ENCODE measurements at regions not wholly inside any gene's neighbourhood (a gene's known extent, or its start where the extent isn't known, plus 50 kb on each side); places are given as distances from the start of the nearest gene placed in this dataset.

DNA sequence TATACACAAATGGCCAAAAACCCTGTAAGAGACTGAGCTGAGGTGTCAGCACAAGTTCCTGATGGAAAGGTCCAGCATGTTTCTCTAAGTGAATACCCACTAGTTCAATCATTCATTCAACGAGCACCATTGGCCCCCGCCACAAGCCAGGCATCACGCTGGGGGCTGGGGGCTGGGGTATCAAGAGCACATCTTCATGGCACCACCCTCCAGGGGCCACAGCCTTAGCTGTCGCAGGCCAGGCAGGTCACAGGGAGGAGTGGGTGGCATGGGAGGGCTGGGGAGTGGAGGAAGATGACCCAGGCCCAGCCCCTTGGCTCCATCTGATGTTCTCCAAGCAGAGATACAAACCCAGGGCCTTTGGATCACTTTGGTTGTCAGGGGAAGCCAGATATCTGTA, 97.9 kb downstream of the ACKR3 start:
- no peak overlapping the region for H3K27ac ChIP-seq (ENCODE audit: low read depth, low read length)
- WGBS, 3 donors: 89 to 92% (median 91%) methylated on average over 4 of the region's 4 CpGs

DNA sequence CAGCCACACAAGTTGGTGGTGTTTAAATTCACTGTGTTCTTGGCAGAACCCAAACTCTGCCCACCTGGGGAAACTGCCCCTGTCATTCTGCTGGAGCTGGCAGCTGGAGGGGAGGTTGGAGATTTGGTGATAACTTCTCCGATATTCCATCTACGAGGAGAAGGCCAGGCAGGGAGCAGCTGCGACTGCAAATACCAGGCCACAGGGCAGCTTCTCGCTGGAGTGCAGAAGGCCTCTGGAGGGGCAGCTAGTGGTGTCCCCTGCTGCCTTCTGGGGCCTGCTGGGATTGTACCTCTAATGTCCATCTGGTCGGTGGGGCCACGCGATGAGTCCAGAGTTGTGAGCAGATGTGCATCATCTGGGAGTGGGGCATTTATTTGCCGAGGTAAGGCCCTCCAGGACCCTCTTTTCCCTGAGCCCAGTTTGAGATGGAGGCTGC, 98.9 kb downstream of the ACKR3 start:
- 88 to 97% (median 91%) methylated on average over 8 of the region's 8 CpGs for WGBS, 3 donors
- H3K27ac ChIP-seq (ENCODE audit: low read depth, low read length): no peak overlapping the region

DNA sequence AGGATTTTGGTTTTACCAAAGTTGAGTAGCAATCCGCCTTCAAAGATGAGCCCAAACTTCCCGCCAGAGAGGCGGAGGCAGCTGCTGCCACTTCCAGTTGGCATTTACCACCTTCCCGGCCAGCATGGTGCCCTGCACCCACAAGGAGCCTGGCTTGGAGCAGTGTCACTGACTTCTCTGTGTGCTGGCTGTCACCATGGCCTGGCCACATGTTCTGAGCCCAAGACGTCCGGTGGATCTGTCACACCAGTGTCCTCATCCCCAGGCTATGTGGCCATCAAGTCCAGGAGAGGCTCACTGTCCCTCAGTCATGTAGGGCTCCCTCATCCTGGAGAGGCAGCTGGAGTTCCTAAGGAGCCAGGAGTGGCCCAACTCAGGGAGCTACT, 100.6 kb downstream of the ACKR3 start:
- H3K27ac ChIP-seq (ENCODE audit: low read depth, low read length): no peak overlapping the region
- 88 to 99% (median 95%) methylated on average over 6 of the region's 6 CpGs for WGBS, 3 donors

DNA sequence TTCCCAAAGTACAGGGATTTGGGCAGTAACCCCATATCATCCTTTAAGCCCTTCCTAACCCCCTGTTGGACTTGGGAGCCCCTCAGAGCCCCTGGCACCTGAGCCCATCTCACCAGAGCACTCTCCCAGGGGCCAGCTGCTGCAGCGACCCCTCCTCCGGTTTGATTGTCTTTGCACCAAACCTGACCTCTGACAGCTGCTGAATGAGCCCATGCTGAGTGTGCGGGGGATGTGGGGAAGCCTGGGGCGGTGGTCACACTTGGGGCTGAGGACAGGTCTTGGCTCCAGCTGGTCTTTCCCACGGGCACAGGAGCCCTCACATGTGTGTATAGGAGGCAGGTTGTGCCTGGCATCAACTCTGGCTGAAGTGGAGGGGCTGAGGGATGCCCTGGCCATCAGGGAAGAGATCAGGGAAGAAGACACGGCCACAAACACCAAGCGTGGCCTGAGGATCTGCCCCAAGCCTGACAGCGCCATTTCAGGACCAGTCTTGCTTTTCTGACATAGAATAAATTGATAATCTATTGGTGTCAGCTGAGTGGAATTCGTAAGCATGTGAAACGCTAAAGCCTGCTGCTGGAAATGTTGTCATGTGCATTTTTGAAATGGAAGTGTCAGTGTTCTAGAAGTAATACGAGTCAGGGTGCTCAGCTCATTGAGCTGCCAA, 102.4 kb downstream of the ACKR3 start:
- H3K27ac ChIP-seq (ENCODE audit: low read depth, low read length): no peak overlapping the region
- 80 to 95% (median 91%) methylated on average over 11 of the region's 11 CpGs for WGBS, 3 donors

DNA sequence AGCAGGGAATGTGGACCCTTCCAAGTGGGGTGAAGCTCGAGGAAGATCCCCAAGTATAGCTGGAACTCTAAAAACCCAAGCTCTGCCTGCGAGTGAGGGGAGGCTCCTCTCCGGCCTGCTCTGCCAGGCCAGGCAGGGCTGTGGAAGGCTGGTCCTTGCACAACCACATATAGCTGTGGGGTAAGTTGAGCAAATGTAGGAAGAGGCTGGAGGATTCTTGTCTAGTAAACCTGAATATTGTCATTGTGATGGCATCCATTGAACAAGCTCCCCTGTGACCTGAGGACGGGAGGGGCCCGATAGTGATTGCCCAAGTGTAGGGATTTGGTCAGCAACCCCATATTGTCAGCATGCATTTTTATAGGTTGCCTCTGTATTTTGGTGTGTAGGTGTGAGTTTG, 103.0 kb downstream of the ACKR3 start:
- H3K27ac ChIP-seq (ENCODE audit: low read depth, low read length): no peak overlapping the region
- WGBS, 3 donors: 93 to 95% (median 94%) methylated on average over 5 of the region's 5 CpGs

DNA sequence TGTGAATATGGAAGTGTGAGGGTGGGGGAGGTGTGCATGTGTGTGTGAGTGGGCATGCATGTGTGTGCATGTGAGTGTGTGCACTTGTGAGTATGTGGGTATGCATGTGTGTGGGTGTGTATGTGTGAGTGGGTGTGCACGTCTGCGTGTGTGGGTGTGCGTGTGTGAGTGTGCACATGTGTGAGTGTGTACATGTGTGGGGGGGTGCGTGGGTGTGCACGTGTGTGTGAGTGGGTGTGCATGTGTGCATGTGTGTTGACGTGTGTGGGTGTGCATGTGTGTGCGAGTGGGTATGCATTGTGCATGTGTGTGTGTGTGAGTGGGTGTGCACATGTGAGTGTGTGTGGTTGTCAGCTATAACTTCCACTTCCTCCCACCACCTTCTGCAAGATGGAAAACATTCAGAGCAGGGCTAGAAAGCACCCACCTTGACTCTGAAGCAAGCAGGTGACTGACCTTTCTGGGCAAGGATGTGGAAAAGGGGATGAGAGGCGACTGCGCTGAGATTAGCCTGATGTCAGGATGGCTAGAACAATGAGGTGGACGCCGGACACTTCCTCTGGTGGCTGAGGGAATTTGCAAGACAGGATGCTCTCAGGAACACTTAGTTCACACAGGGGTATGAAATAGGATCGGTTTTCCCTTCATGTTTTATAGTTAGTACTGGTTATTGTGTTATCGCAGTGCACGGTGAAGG, 103.6 kb downstream of the ACKR3 start:
- 78 to 87% (median 80%) methylated on average over 14 of the region's 14 CpGs for WGBS, 3 donors
- H3K27ac ChIP-seq (ENCODE audit: low read depth, low read length): no peak overlapping the region

DNA sequence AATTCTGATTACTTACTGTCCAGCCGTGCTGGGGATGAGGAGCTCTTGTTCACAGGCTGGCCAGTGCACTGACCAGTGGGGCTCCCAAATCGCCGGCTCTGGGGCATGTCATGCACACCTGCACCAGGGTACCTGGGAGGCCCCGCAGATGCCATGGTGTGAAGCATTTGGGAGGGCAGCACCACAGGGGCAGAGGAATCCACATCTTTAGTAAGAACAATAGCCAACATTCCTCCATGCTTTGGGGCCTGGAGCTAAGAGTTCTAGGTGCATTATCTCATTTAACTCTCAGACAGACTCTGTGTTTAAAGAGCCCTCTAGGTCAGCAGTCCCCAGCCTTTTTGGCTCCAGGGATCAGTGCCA, 104.2 kb downstream of the ACKR3 start:
- whole genome bisulfite sequencing, 3 donors: 86 to 95% (median 92%) methylated on average over 4 of the region's 4 CpGs
- H3K27ac ChIP-seq (ENCODE audit: low read depth, low read length): no peak overlapping the region

DNA sequence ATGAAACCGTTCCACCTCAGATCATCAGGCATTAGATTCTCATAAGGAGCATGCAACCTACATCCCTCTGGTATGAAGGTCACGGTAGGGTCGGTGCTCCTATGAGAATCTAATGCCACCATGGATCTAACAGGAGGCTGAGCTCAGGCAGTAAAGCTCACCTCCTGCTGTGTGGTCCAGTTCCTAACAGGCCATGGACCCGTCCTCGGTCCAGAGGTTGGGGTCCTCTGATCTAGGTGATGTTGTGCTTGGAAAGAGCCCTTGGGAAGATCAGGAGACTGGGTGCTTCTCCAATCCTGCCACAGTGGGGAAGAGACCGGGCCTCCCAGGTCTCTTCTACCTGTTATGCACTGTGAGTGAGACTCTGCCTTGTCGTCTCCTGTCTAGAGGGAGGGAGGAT, 104.6 kb downstream of the ACKR3 start:
- H3K27ac ChIP-seq (ENCODE audit: low read depth, low read length): no peak overlapping the region
- 92 to 98% (median 97%) methylated on average over 7 of the region's 7 CpGs for WGBS, 3 donors

DNA sequence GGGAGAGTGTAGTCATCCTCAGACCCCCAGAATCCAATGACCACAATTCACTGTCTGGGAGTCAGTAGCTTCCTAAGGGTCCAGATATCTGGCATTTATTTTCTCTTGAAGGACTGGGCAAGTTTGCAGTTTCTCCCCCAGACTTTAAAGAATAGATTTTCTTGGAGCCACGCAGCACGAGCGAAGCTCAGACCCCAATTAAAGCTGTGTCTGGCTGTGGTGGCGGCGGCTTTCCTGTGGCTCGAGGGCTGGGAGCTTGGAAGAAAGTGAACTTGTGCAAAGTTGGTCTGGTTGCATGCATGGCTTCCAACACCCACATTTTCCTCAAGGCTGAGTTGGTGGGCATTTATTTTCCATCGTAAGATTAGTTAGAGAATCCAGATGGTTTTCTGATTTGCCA, 105.0 kb downstream of the ACKR3 start:
- 73 to 82% (median 77%) methylated on average over 7 of the region's 7 CpGs for WGBS, 3 donors
- H3K27ac ChIP-seq (ENCODE audit: low read depth, low read length): no peak overlapping the region

DNA sequence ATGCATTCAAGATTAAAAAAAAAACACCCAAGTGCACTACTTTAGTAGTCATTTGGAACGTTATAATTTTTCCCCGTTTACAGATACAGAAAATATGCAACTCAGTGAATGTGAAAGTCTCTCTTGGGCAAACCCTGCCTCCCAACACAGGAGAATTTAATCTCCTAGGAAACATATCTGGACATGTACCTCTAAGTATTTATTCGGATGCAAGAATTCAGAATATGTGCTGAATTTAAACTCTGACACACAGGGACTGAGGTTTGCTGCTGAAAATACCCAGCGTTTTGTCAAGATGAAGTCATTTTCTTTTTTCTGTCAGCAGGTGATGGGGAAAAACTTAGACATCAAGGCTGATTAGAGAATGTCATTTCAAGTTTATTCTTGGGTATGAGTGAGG, 105.4 kb downstream of the ACKR3 start:
- H3K27ac ChIP-seq (ENCODE audit: low read depth, low read length): no peak overlapping the region
- WGBS, 3 donors: 51 to 71% (median 55%) methylated on average over 4 of the region's 4 CpGs

DNA sequence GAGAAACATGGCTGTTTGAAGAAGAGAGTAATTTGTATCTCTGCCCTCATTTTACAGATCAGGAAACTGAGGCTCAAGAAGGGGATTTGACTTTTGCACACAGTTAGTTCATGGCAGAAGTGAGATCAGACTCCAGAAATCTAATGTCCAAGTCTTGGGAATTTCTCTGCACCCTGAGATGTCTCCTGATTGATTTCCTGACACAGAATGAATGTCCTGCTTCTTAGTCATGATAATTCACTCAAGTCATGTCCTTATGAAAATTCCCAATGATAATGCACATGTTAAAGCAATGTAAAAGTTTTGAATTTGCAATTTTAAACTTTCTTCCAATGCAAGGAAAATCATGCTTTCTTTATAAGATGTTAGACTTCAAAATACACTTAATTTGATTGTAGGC, 105.9 kb downstream of the ACKR3 start:
- no peak overlapping the region for H3K27ac ChIP-seq (ENCODE audit: low read depth, low read length)

DNA sequence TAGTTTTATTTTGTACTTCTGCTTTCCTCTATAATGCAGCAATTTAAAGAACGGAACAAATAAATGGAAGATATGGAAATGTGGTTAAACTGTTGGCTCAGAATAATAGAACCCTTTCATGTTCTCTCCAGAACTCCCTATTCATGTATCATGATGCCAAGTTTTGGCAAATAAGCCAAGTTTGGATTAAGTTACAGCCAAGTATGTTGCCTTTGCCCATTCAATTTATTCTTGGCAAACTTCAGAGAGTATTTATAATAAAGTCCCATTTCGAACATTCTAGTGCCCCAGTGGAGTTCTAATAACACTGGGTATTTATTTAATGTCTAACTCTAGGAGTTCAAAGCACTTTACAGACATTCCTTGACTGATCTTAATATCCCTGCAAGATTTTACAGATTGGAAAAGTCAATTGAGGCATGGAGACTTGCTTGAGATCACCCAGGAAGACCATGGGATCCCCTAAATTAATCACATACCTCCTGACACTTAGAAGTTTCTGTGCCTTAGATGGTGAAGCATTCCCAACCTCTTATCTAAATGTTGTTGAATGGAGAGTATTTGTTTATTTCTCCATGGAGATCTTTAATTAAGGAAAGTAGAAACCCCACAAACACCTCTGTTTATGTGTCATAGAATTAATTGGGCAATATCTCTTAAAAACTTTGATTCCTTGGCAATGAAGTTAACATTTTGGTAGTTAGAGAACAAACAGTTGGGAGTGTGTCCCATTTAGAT, 106.7 kb downstream of the ACKR3 start:
- H3K27ac ChIP-seq (ENCODE audit: low read depth, low read length): no peak overlapping the region
- 40 to 43% (median 41%) methylated on average over 2 of the region's 2 CpGs for WGBS, 3 donors

DNA sequence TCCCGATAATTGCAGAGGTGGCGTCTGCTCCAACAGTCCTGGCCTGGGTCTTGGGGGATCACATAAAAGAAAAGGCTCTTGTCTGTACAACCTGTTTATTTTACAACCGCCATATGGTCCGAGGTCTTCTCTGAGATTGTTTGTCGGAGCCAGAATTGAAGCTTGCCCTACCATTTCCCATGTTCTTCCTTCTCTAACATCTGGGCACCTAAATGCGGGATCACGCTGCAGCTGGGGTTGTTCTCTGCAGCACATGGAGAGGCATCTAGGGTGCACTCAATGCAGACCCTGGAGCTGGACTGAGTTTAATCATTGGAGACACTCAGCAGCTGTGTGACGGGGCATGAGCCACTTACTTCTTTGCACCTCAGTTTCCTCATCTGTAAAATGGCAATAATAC, 107.7 kb downstream of the ACKR3 start:
- WGBS, 3 donors: 91 to 94% (median 94%) methylated on average over 8 of the region's 8 CpGs
- H3K27ac ChIP-seq (ENCODE audit: low read depth, low read length): no peak overlapping the region

DNA sequence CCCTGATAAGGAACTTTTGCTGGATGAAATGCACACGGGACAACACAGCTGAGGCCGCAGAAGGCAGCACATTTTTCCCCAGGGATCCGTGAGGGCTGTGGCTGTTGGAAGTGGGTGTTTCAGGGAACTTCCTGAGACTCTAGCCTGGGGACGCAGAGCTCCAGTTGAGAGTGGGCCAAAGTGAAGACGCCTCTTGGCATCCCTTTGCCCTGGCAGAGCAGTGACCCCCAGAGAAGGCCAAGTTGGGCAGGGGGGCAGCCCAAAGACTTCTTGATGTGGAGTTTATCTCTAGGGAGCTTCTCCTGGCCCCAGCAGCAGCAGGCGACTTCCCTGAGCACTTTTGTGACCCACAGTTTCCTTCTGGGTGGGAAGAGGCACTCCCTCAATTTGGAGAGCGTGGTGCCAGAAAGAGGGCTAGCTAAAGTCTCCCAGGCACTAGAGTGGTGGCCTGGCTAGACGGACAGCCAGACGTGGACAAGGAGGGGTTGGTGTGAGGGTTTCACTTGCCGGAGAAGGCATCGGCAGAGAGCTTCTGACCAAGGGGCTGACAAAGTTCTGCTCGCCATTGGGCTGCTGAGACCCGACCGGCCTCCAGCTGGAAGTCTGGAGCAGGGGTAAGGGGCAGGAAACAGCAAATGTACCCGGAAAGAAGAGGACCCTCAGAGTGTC, 108.8 kb downstream of the ACKR3 start:
- H3K27ac ChIP-seq (ENCODE audit: low read depth, low read length): no peak overlapping the region
- 77 to 78% (median 78%) methylated on average over 15 of the region's 15 CpGs for WGBS, 3 donors

DNA sequence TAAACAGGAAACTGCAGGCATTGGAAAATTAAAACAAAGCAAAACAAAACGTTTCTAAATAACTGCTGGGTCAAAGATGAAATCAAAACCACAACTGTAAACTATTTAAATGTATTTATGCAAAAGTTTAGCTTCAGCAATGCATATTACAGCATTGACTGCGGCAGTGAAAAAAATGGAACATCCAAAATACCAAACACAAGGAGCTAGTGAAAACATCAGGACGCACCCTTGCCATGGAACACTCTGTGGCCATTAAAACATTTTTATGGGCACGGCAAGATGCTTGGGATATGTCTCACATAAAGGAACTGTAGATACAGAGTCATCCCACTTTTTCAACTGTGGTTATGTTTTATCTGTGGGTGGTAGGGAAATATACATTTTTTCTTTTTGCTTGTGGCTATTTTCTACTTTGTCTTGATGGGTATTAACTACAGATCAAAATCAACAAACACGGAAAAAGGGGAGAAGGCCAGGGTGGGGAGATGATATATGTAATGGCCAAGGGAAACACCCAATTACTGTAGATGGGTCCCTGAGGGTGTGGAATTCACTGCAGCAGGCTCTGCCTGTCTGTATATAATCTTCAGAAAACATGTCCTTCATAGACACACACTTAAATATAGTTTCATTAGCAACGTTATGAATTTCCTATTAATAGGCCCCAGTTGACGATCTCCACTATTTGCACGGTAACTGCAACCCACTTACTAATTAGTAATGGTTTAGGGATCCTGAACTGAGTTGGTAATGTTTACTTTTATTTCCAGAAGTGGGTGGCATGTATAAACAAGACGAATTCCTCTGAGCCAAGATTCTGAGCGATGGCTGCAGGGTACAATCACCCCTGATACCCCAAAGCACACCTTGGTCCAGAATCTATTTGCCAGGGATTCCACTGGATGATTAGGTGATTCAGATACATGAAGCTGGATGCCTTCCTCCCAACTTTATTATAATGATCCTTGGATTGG, 110.5 kb downstream of the ACKR3 start:
- no peak overlapping the region for H3K27ac ChIP-seq (ENCODE audit: low read depth, low read length)
- 82 to 83% (median 83%) methylated on average over 10 of the region's 10 CpGs for WGBS, 3 donors

DNA sequence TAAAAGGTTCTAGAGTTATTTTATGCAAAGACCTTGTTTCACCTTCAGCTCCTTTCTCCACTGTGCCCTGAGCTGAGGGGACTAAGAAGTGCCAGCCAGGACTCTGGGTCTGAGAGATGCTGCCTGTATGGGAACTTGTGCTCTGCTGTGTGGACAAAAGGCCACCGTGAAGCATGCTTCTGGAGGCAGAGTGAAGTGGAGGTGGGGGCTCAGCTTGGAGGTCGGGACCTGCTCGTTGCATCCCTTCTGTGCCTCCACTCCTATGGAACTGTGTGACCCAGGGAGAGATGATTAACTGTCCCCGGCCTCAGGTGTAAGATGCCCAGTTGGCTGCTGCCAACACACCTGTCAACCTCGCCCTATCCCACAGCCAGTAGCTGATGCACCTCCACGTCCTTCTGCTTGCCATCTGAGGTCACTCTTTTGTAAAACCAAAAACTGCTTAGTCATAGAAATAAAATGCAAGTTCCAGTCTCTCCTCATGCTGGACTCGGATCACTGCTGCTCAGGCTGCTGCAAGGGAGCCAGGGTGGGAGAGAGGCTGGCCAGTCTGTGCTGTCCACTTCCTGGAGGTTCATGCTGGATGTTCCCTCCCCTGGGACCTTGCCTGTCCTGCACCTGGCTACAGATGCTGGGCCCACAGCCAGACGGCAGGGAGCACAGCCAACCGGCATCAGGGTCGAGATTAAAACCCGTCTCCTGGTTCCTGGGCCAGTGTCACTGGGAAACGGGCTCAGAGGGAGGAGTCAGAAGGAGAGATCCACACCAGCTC, 113.2 kb downstream of the ACKR3 start:
- 64 to 82% (median 76%) methylated on average over 12 of the region's 12 CpGs for WGBS, 3 donors
- H3K27ac ChIP-seq (ENCODE audit: low read depth, low read length): no peak overlapping the region

DNA sequence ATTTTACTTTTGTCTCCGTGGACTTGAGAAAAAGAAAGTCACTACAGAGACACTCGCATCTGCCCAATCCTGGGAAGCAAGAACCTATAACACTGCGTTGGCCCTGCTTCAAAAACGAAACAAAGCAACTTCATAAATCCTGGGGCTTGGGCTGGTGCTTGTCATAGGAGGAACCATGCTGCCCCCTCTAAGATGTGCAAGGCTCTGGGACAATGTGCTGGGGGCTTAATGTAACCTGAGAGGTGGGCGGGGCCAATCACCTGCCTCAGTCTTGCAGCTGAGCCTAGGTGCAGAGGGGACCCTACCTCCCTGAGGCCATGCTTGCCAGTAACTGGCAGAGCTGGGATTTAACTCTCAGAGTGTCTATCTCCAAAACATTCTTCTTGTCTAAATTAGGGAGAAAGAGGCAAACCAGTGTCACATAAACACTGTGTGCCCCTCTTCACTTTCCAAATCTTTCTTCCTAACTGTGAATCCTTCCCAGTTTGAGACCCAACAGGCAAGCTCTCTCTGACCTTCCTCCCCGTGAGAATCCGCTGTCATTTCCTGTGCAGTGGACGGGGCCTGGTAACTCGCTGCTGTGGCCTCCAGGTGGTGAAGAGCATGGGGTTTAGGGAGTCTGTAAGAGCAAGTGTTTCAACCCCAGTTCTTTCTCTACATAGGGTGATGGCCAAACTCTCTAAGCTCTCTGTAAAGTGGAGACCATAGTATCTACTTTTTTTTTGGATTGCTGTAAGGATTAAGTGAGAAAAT, 115.1 kb downstream of the ACKR3 start:
- no peak overlapping the region for H3K27ac ChIP-seq (ENCODE audit: low read depth, low read length)
- 76 to 80% (median 78%) methylated on average over 9 of the region's 9 CpGs for WGBS, 3 donors
